Testis (tissue), 2 donors: ENCODE measurements at regions not wholly inside any gene's neighbourhood (a gene's known extent, or its start where the extent isn't known, plus 50 kb on each side); places are given as distances from the start of the nearest gene placed in this dataset.

Experiments used
- POLR2A ChIP-seq: fragments of 450-650 bp; IDR thresholded peaks from one replicate; pipeline ENCODE4 v1.6.1; 2017; ENCODE audit warnings: antibody characterized with exemption, mild to moderate bottlenecking, moderate library complexity
- TF ChIP-seq, protein P1 (sequence below), 3 experiments: fragments of 450-650 bp in 2 of 3; fragments of 200-600 bp in 1 of 3; sonication (generic) in 1 of 3; IDR thresholded peaks; one replicate each; pipeline ENCODE4 v1.5.1; 2016 to 2019; ENCODE audit warnings: antibody characterized with exemption in 3 of 3, mild to moderate bottlenecking in 2 of 3, moderate library complexity in 1 of 3

DNA sequence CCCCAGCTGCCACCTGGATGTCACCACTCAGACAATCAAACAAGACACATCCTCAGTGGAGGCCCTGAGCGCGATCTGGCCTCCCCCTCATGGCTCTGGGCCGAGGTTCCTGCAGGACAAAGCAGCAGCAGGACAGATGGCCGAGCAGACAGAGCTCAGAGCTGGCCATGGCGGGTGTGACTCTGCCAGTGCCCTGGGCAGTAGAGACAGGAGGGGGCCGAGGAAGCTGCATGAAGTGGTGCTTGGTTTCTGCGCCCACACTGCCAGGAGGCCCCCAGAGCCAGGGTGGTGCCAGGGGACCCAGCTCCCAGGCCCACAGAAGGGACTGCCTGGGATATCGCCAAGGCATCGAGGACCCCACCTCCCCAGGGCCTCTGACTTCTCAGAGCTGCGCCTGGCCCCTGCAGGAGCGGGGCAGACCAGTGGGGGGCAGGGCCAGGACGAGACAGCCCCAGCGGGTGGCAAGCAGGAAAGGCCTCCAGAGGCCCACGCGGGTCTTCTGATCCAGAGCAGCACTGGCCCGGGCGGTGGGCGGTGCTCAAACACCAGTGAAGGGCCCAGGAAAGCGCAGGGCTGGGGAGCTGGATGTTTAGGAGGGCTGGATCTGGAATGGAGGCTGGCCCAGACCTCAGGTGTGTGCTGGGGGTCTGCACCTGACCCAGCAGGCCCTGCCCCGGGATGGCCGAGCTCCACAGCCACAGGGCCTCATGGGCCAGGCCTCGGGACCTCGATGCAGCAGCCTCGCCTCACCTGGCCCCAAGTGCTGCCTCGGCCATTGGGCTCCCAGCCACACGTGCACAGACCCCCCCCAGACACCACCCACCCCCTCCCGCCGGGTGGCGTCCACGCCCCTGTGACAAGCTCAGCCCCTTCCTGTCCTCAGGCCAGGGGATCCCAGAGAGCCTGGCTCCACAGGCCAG, 76.0 kb downstream of the GOLGA8G start:
- TF ChIP-seq, protein P1, sequence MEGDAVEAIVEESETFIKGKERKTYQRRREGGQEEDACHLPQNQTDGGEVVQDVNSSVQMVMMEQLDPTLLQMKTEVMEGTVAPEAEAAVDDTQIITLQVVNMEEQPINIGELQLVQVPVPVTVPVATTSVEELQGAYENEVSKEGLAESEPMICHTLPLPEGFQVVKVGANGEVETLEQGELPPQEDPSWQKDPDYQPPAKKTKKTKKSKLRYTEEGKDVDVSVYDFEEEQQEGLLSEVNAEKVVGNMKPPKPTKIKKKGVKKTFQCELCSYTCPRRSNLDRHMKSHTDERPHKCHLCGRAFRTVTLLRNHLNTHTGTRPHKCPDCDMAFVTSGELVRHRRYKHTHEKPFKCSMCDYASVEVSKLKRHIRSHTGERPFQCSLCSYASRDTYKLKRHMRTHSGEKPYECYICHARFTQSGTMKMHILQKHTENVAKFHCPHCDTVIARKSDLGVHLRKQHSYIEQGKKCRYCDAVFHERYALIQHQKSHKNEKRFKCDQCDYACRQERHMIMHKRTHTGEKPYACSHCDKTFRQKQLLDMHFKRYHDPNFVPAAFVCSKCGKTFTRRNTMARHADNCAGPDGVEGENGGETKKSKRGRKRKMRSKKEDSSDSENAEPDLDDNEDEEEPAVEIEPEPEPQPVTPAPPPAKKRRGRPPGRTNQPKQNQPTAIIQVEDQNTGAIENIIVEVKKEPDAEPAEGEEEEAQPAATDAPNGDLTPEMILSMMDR (IDR thresholded peaks at IDR 0.05): no peak
- TF ChIP-seq POLR2A: no peak
